HG02759 (cell line): ENCODE measurements at regions not wholly inside any gene's neighbourhood (a gene's known extent, or its start where the extent isn't known, plus 50 kb on each side); places are given as distances from the start of the nearest gene placed in this dataset.

Source experiments
- ATAC-seq: cut with Tn5 transposase; IDR thresholded peaks from one replicate; pipeline ENCODE4 v1.9.1; 2021; ENCODE audit warnings: mild to moderate bottlenecking, moderate library complexity; ENCODE audit not compliant: unreplicated experiment

GRCh38 chr2:220043155-220043989 lies 415.9 kb downstream of the SLC4A3 start:
- no peak for ATAC-seq

- ATAC-seq = no peak
Observed at GRCh38 chr2:220043990-220044335, 416.5 kb downstream of the SLC4A3 start.

GRCh38 chr2:220044383-220044782 lies 417.0 kb downstream of the SLC4A3 start:
- no peak for ATAC-seq

GRCh38 chr2:220046507-220046906 lies 419.1 kb downstream of the SLC4A3 start:
- no peak for ATAC-seq

- no peak for ATAC-seq
Observed at GRCh38 chr2:220051716-220052115, 424.3 kb downstream of the SLC4A3 start.

- ATAC-seq = no peak
Observed at GRCh38 chr2:220053919-220054318, 426.5 kb downstream of the SLC4A3 start.

GRCh38 chr2:220057391-220057790 lies 430.0 kb downstream of the SLC4A3 start:
- ATAC-seq = no peak

- ATAC-seq = no peak
Observed at GRCh38 chr2:220057916-220058315, 430.5 kb downstream of the SLC4A3 start.

GRCh38 chr2:220064111-220065030 lies 436.9 kb downstream of the SLC4A3 start:
- ATAC-seq = no peak

GRCh38 chr2:220065581-220065980 lies 438.2 kb downstream of the SLC4A3 start:
- ATAC-seq = no peak

- ATAC-seq = no peak
Observed at GRCh38 chr2:220068846-220069245, 441.4 kb downstream of the SLC4A3 start.

GRCh38 chr2:220070349-220070748 lies 442.9 kb downstream of the SLC4A3 start:
- ATAC-seq = no peak

- no peak for ATAC-seq
Observed at GRCh38 chr2:220071696-220072095, 444.3 kb downstream of the SLC4A3 start.

GRCh38 chr2:220072669-220073220 lies 445.3 kb downstream of the SLC4A3 start:
- no peak for ATAC-seq

- no peak for ATAC-seq
Observed at GRCh38 chr2:220075835-220076234, 448.4 kb downstream of the SLC4A3 start.

- ATAC-seq = no peak
Observed at GRCh38 chr2:220076734-220077133, 449.3 kb downstream of the SLC4A3 start.

- no peak for ATAC-seq
Observed at GRCh38 chr2:220077488-220077887, 450.1 kb downstream of the SLC4A3 start.

GRCh38 chr2:220078439-220078838 lies 451.0 kb downstream of the SLC4A3 start:
- ATAC-seq = no peak

- ATAC-seq = no peak
Observed at GRCh38 chr2:220079595-220079994, 452.2 kb downstream of the SLC4A3 start.

- ATAC-seq = no peak
Observed at GRCh38 chr2:220081171-220081570, 453.7 kb downstream of the SLC4A3 start.

- no peak for ATAC-seq
Observed at GRCh38 chr2:220090050-220090449, 462.6 kb downstream of the SLC4A3 start.

- no peak for ATAC-seq
Observed at GRCh38 chr2:220096406-220096805, 469.0 kb downstream of the SLC4A3 start.
